ENCODE measurements at regions not wholly inside any gene's neighbourhood (a gene's known extent, or its start where the extent isn't known, plus 50 kb on each side); places are given as distances from the start of the nearest gene placed in this dataset.

DNA sequence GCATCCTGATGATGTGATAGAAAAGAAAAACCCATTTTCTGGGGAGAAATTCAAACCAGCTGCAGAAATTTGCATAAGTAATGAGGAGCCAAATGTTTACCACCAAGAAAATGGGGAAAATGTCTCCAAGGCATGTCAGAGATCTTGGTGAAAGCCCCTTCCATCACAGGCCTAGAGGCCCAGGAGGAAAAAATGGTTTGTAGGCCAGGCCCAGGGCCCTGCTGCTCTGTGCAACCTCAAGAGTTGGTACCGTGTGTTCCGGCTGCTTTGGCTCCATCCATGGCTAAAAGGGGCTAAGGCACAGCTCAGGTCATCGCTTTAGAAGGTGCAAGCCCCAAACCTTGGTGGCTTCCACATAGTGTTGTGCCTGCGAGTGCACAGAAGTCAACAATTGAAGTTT is 543.1 kb downstream of the ZNF608 start:
- DNase-seq: no peak
- H3K4me1 ChIP-seq: no peaks in the 10 kb centered on the region
- peaks cover 0 to 12% (median 0%) of the 10 kb centered on the region in 12 donors for H3K9me3 ChIP-seq
- ATAC-seq: no peak
- intact Hi-C loops (cut with DNase I): no loop called here
- no peaks in the 10 kb centered on the region for H3K36me3 ChIP-seq
- TF ChIP-seq POLR2A (IDR thresholded peaks at IDR 0.05): no peak
- TF ChIP-seq, protein P1, sequence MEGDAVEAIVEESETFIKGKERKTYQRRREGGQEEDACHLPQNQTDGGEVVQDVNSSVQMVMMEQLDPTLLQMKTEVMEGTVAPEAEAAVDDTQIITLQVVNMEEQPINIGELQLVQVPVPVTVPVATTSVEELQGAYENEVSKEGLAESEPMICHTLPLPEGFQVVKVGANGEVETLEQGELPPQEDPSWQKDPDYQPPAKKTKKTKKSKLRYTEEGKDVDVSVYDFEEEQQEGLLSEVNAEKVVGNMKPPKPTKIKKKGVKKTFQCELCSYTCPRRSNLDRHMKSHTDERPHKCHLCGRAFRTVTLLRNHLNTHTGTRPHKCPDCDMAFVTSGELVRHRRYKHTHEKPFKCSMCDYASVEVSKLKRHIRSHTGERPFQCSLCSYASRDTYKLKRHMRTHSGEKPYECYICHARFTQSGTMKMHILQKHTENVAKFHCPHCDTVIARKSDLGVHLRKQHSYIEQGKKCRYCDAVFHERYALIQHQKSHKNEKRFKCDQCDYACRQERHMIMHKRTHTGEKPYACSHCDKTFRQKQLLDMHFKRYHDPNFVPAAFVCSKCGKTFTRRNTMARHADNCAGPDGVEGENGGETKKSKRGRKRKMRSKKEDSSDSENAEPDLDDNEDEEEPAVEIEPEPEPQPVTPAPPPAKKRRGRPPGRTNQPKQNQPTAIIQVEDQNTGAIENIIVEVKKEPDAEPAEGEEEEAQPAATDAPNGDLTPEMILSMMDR (IDR thresholded peaks at IDR 0.05): no peak
- 95 to 98% (median 98%) methylated on average over 4 of the region's 4 CpGs for WGBS, 4 donors
- no peak overlapping the region for H3K27ac ChIP-seq
- H3K27me3 ChIP-seq: no peaks in the 10 kb centered on the region
- H3K4me3 ChIP-seq: no peak overlapping the region

DNA sequence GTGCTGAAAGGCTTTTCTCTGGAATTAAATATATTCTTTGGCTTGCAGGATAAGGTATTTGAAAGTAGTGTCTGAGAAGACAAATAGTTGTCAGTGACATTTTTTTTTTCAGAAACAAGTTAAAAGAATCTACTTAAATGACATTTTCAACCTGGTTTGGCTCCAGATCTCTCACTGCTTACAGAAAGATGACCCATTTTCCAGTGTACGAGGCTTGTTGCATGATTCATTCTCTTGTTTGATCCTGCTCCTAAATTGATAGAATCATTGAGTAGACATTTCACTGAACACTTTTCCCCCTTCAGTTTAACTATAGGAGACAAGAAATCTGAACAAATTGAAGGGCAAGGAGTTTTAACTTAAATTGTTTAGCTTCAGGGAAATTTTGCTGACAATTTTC is 546.1 kb downstream of the ZNF608 start:
- no peak for TF ChIP-seq POLR2A (IDR thresholded peaks at IDR 0.05)
- TF ChIP-seq, protein P1 (IDR thresholded peaks at IDR 0.05): no peak
- DNase-seq (no peak), ATAC-seq (no peak)
- H3K27ac ChIP-seq: no peak overlapping the region
- 62 to 87% (median 68%) methylated on average over 1 of the region's 1 CpG for WGBS, 4 donors
- H3K27me3 ChIP-seq: no peaks in the 10 kb centered on the region
- H3K9me3 ChIP-seq: peaks cover 0 to 12% (median 0%) of the 10 kb centered on the region in 12 donors
- intact Hi-C loops (cut with DNase I): no loop called here
- H3K36me3 ChIP-seq: no peaks in the 10 kb centered on the region
- no peaks in the 10 kb centered on the region for H3K4me1 ChIP-seq
- no peak overlapping the region for H3K4me3 ChIP-seq

DNA sequence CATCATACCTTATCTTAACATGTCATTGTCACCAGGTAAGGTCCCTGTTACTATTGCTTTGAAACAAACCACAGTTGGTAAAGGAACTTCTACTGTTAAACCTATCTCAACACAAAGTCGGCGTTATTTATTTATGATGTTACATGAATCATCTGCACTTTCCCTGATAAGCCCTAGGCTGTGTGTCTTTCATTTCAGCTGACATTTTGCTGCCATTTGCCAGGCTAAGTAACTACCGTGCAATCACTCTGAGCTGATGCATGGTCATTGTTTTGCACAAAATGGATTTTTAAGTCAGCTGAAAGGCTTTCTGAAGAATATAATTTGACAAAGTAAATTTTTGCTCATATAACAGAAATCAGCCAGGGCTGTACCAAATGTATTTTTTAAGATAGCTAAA is 546.5 kb downstream of the ZNF608 start:
- no peaks in the 10 kb centered on the region for H3K36me3 ChIP-seq
- TF ChIP-seq, protein P1 (IDR thresholded peaks at IDR 0.05): no peak
- no peak for TF ChIP-seq POLR2A (IDR thresholded peaks at IDR 0.05)
- DNase-seq: no peak
- WGBS, 4 donors: 61 to 77% (median 69%) methylated on average over 3 of the region's 3 CpGs
- H3K4me3 ChIP-seq: no peak overlapping the region
- no peak overlapping the region for H3K27ac ChIP-seq
- H3K4me1 ChIP-seq: no peaks in the 10 kb centered on the region
- peaks cover 0 to 12% (median 0%) of the 10 kb centered on the region in 12 donors for H3K9me3 ChIP-seq
- H3K27me3 ChIP-seq: no peaks in the 10 kb centered on the region
- intact Hi-C loops (cut with DNase I): no loop called here
- no peak for ATAC-seq

DNA sequence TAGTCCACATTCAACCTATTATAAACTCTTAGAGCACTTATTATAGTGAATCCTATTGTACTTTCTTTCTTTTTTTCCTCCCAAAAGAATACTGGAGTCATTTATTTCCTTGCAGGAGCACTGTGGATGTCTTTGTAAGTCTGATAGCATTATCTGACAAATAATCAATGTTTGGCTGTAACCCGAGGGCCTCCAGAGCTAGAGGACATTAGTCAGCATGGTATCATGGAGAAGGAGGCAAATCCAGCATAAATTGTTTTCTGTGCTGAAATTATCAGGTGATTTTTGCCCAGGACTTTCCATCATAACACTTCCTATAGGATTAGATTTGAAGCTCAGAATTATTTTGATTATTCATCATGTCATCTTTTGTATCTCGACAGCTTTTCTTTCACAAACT is 551.0 kb downstream of the ZNF608 start:
- no peaks in the 10 kb centered on the region for H3K27me3 ChIP-seq
- no peak overlapping the region for H3K27ac ChIP-seq
- no peak for ATAC-seq
- H3K4me1 ChIP-seq: peaks cover 0 to 13% (median 0%) of the 10 kb centered on the region in 12 donors
- no peaks in the 10 kb centered on the region for H3K9me3 ChIP-seq
- TF ChIP-seq POLR2A (IDR thresholded peaks at IDR 0.05): no peak
- TF ChIP-seq, protein P1 (IDR thresholded peaks at IDR 0.05): no peak
- 76 to 81% (median 78%) methylated on average over 2 of the region's 2 CpGs for whole genome bisulfite sequencing, 4 donors
- intact Hi-C loops (cut with DNase I): no loop called here
- DNase-seq: no peak
- no peak overlapping the region for H3K4me3 ChIP-seq
- H3K36me3 ChIP-seq: no peaks in the 10 kb centered on the region
